ENCODE measurements at regions not wholly inside any gene's neighbourhood (a gene's known extent, or its start where the extent isn't known, plus 50 kb on each side); places are given as distances from the start of the nearest gene placed in this dataset.

DNA sequence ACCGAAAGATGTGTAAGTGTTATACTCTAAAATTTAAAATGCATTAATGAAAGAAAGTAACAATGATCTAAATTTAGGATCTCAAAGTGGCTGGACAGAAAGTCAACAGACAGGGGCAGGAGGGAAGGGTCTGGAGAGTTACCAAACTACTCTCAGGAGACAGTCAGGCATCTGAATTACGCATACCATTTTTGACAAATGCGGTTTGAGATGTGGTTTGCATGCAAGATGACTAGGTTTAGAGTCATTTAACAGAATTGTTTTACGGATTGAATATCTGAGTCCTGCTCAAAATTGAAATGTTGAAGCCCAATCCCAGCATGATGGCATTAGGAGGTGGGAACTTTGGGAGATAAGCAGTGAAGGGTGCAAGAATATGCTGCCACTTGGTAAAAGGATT is 314.1 kb downstream of the WDR11 start:
- Histone ChIP-seq H3K27me3 (no peaks in the 10 kb centered on the region), H3K4me1 (no peaks in the 10 kb centered on the region), H3K9me3 (no peaks in the 10 kb centered on the region), H3K4me3 (no peak overlapping the region), H3K27ac (no peak overlapping the region), H3K36me3 (no peaks in the 10 kb centered on the region)
- intact Hi-C loops (cut with DNase I; ENCODE audit: low total_unique reads) (no loop called here), in situ Hi-C loops (cut with MboI; ENCODE audit: low sequenced_read_pairs in 4 of 4) (no loop called here)
- TF ChIP-seq, protein P1, sequence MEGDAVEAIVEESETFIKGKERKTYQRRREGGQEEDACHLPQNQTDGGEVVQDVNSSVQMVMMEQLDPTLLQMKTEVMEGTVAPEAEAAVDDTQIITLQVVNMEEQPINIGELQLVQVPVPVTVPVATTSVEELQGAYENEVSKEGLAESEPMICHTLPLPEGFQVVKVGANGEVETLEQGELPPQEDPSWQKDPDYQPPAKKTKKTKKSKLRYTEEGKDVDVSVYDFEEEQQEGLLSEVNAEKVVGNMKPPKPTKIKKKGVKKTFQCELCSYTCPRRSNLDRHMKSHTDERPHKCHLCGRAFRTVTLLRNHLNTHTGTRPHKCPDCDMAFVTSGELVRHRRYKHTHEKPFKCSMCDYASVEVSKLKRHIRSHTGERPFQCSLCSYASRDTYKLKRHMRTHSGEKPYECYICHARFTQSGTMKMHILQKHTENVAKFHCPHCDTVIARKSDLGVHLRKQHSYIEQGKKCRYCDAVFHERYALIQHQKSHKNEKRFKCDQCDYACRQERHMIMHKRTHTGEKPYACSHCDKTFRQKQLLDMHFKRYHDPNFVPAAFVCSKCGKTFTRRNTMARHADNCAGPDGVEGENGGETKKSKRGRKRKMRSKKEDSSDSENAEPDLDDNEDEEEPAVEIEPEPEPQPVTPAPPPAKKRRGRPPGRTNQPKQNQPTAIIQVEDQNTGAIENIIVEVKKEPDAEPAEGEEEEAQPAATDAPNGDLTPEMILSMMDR (IDR thresholded peaks at IDR 0.05 in 4 of 5, conservative IDR thresholded peaks at IDR 0.05 in 1 of 5), result no peak
- no peak for TF ChIP-seq POLR2A (IDR thresholded peaks at IDR 0.05)
- ATAC-seq (no peak), DNase-seq (no peak)

DNA sequence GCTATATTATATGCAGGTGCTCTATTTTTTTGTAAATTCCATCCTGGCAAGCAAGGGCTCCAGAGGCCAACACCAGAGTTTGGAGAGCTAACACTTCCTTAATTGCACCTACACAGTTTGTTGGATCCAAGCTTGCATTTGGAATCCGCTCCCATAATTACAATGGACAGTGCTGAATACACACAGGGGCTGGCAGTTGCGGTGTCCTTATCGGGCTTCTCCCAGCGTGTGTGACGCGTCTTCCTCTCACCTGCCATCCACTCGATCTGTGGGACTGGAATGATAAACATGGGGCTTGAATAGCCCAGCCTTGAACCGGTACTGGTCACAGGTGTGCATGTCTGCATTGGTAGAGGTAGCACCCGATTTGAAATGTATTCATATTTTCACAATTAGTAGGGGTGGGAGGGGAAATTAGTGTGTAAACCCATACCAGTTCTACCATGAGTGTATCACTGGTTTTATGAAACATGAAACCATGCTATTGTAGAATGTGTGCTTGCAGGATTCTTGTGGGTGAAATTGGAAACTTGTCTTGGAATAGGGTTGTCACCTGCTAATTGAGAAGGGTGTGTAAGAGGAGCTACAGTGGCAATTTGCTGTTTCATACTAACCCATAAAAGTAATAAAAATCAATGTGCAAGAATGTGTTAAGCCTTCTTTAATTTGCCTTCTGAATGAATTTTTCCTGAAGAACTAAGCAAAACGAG is 316.5 kb downstream of the WDR11 start:
- H3K9me3 ChIP-seq, result no peaks in the 10 kb centered on the region
- DNase-seq, result no peak
- no peak overlapping the region for H3K4me3 ChIP-seq
- ATAC-seq, result no peak
- intact Hi-C loops (cut with DNase I; ENCODE audit: low total_unique reads) (no loop called here), in situ Hi-C loops (cut with MboI; ENCODE audit: low sequenced_read_pairs in 4 of 4) (no loop called here)
- no peak overlapping the region for H3K27ac ChIP-seq
- no peaks in the 10 kb centered on the region for H3K36me3 ChIP-seq
- TF ChIP-seq, protein P1 (IDR thresholded peaks at IDR 0.05 in 4 of 5, conservative IDR thresholded peaks at IDR 0.05 in 1 of 5), result no peak
- TF ChIP-seq POLR2A (IDR thresholded peaks at IDR 0.05), result no peak
- no peaks in the 10 kb centered on the region for H3K4me1 ChIP-seq
- no peaks in the 10 kb centered on the region for H3K27me3 ChIP-seq

DNA sequence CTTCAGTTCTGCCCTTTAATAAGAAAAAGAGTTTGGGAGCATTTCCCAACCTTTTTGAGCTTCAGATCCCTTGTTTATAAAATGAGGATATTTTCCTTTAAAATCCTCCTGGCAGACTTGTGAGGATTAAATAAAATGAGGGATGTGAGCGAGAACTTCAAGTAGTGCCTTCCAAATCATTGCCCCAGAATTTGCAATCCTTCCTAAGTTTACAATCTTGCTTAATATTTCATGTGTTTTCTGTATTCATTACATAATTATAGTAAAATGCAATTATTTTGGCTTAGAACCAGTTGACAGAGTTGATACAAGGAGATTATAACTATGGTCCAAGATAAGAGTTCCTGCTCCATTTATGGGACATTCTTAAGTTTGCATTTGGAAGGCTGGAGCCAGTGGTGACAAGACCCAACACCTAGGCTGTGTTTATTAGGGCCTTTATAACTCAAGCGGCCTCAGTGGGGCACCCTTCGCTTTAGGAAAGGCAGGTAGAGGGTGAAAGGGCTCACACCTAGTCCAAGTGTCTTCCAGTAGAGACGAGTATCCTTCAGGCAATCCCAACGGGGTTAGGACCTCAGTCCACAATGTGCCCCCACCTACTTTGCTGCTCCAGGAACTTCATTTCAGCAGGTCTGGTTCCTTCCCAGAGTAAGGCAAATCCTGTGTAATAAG is 317.5 kb downstream of the WDR11 start:
- ATAC-seq (no peak), DNase-seq (no peak)
- Histone ChIP-seq H3K9me3 (no peaks in the 10 kb centered on the region), H3K36me3 (no peaks in the 10 kb centered on the region), H3K4me3 (no peak overlapping the region), H3K4me1 (no peaks in the 10 kb centered on the region), H3K27ac (no peak overlapping the region), H3K27me3 (no peaks in the 10 kb centered on the region)
- in situ Hi-C loops (cut with MboI; ENCODE audit: low sequenced_read_pairs in 4 of 4) (no loop called here), intact Hi-C loops (cut with DNase I; ENCODE audit: low total_unique reads) (no loop called here)
- TF ChIP-seq, protein P1 (IDR thresholded peaks at IDR 0.05 in 4 of 5, conservative IDR thresholded peaks at IDR 0.05 in 1 of 5), result no peak
- TF ChIP-seq POLR2A (IDR thresholded peaks at IDR 0.05), result no peak

DNA sequence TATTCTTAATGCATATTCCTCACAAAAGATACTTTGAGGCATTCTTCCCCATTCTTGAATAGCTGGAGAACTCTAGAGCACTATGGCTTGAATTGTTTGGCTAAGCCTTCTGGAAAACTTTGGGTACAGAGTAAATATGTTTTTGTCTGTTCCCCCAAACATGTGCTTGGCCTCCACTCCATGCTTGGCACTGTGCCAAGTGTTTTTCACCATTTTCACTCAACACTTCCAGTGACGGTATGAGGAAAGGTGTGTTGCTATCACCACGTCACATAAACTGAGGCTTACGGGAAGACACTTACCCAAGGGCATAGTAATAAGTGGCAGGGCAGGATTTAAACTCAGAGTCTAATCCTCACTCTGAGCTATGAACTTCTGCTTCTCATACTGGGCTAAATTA is 318.2 kb downstream of the WDR11 start:
- no peak for DNase-seq

DNA sequence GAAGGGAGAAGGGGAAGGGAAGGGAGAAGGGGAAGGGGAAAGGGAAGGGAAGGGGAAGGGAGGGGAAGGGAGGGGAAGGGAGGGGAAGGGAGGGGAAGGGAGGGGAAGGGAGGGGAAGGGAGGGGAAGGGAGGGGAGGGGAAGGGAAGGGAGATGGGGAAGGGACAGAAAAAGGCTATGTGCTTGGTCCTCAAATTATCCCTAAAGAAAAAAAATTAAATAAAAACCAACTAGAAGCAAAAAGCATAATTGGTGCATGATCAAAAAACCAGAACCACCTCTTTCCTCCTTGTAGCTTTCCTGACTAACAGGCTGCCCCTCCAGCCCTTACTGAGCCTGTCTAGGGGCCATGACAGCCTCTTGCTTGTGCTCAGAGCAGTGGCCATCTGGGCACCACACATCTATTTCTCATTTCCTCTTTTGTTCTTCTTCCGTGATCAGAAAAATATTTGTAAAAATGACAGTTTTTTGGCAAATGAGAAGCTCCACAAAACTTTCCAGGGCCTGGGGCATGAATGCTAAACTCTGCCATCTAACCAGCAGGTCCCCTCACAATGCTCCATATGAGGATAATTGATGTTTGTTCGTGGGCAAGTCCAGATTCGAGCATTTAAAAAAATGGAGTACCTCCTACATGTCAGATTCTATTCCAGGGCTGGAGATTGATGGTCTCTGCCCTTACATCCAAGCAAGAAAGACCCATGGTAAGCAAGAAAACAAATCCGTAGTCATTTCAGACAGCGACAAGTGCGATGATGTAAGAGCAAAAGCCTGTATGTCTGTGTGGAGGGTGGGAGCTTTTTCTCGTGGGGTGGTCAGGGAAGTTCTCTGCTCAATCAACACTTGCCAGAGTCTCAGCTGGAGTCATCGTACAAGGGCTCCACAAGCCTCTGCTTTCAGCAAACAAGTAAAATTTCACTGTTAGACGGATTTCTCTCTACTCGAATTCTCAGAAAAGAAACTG is 320.9 kb downstream of the WDR11 start:
- Histone ChIP-seq H3K27ac (no peak overlapping the region), H3K4me3 (no peak overlapping the region), H3K27me3 (no peaks in the 10 kb centered on the region), H3K4me1 (no peaks in the 10 kb centered on the region), H3K9me3 (no peaks in the 10 kb centered on the region), H3K36me3 (no peaks in the 10 kb centered on the region)
- DNase-seq (no peak), ATAC-seq (no peak)
- in situ Hi-C loops (cut with MboI; ENCODE audit: low sequenced_read_pairs in 4 of 4) (no loop called here), intact Hi-C loops (cut with DNase I; ENCODE audit: low total_unique reads) (no loop called here)
- no peak for TF ChIP-seq POLR2A (IDR thresholded peaks at IDR 0.05)
- TF ChIP-seq, protein P1 (IDR thresholded peaks at IDR 0.05 in 4 of 5, conservative IDR thresholded peaks at IDR 0.05 in 1 of 5), result no peak

More for the DNA sequence above, 318.2 kb downstream of the WDR11 start:
- intact Hi-C loops (cut with DNase I; ENCODE audit: low total_unique reads) (no loop called here), in situ Hi-C loops (cut with MboI; ENCODE audit: low sequenced_read_pairs in 4 of 4) (no loop called here)
- H3K27me3 ChIP-seq, result no peaks in the 10 kb centered on the region
- no peak overlapping the region for H3K27ac ChIP-seq
- H3K4me3 ChIP-seq, result no peak overlapping the region
- TF ChIP-seq POLR2A (IDR thresholded peaks at IDR 0.05), result no peak
- no peaks in the 10 kb centered on the region for H3K9me3 ChIP-seq
- ATAC-seq, result no peak
- H3K36me3 ChIP-seq, result no peaks in the 10 kb centered on the region
- no peaks in the 10 kb centered on the region for H3K4me1 ChIP-seq

Measured in gastrocnemius medialis (tissue), 4 donors.